SW 1271 (cell line): ENCODE measurements at regions not wholly inside any gene's neighbourhood (a gene's known extent, or its start where the extent isn't known, plus 50 kb on each side); places are given as distances from the start of the nearest gene placed in this dataset.
A peak's percentile ranks its signal among the peaks of the same experiment; 100 is the strongest.

Experiments used
- DNase-seq, 2 experiments: peaks; one replicate each; lab custom pipeline; 2025; lab: John Stamatoyannopoulos, UW

DNA sequence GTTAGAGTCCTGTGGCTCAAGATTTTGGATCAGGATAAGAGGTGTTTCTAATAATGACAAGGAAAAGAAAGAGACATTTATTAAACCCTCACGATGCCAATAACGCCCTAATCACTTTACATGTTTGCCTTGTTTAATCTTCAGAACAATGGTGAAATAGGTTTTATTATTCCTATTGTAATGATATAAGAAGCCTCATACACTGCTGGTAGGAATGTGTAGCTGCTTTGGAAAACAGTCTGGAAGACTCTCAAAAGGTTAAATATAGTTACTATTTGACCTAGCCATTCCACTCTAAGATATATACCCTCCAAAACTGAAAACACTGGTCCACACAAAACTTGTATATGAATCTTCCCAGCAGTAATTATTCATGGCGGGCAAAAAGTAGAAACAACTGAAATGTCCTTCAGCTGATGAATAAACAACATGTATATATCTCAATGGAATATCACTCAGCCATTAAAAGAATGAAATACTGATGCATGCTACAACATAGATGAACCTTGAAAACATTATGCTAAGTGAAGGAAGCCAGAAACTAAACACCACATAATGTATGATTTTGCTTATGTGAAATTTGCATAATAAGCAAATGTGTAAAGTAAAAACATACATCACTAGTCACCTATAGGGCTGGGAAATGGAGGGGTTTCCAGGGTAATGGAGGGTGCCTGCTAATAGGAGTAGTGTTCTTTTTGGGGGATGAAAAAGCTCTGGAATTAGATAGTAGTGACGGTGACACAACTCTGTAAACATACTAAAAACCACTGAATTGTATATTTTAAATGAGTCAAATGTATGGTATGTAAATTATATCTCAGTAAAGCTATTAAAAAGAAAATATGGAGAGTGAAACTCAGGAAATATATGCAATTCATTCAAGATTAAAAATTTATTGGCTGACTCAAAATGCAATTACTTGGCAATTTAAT is 76.9 kb upstream of the ANK3 start:
- DNase-seq, result no peak

DNA sequence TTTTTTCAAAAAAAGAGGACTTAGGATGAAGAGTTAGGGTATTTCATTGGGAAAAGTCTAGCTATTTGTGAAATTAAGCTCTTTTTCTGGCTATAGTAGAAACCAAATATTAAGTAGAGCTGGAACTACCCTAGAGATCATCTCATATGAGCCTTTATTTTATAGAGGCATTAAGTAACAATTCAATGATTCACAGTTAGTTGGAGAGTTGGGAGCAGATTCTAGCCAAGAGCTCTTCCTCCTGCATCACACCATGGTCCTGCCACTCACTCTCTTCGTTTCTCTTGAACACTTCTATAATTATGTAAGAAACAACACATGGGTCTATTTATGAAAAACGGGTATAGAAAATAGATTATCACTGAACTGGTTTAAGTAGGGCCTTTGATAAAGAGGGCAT is 76.1 kb upstream of the ANK3 start:
- DNase-seq, result no peak

DNA sequence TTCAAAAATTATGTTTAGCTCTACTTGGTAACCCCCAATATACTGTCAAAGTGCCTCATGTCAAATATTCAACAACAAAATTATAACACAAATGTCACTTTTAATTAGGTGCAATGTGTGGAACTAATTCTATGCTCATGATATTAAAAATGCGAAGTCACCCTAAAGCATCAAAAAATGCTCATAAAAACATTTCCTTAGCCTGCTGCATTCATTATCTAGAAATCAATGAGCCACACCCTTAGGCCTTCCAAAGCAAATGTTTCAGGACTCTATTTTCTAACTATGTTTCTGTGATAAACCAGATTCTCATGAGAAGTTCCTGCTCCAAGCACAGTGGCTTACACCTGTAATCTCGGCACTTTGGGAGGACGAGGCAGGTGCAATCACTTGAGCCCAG is 75.0 kb upstream of the ANK3 start:
- no peak for DNase-seq

DNA sequence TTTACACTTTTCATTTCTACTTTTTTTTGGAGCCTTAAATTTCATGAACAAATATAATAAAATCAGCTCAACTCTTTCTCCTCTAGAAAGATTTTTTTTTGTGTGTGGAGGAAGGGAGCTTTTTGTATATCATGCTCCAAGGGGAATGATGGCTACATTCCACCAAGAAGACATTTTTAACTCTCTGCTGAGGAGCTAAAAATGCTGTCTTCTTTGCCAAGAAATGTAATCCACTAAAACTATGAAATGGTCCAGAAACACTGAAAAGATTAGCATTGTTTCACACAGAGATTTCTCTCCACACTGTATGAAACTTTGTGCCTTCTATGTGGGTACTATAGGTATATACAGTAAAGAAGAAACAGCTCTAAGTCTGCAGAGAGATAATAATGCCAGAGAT is 74.1 kb upstream of the ANK3 start:
- no peak for DNase-seq

DNA sequence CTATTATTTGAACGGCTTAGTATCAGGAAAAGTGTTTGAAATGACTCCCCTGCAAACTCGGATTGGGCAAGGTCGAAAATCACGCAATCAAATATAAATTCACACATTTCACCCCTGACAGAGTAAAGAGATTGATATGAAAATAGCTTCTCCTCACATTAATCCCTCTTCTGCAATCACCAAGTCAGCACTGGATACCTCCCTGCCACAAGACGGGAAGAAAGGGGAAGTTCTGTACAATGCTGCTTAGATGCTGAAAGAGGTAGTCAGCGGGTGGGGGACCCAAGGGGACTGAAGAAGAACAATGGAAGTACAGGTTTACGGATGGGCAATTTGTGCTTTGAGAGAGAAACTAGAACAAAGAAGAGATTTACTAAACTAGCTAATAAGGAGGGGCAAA is 72.0 kb upstream of the ANK3 start:
- no peak for DNase-seq

DNA sequence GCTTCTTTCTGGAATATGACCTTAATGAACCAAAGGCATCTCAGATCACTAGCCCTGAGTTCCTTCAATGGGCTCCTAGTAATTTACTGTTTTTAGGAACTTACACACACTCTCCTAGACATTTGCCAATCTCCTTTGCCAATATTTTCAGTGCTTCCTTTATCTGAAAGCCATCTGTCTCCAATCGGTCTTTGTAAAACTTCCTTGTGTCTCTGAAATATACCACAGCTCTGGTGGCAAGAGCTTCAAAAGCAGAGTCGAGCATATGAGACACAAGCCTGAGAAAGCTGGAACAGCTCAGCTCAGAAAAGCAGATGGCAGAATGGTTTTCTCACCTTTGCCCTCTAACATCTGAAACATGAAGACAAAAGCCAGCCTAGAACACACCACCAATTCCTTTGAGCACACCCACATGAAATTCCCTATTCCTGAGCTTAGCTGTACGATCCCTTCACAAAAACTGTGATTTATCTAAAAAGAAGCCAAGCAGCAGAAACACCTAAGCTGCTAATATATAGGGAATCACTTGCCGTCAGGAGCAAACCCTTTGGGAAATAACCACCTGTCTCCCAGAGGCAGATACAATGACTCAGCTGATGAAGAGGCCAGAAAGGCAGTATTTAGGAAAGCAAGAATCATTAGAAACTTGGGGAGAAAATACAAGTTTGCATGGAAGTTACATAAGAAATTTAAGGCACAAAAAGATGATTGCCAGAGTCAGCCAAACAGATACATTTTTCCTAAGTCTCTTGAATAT is 70.2 kb upstream of the ANK3 start:
- no peak for DNase-seq

DNA sequence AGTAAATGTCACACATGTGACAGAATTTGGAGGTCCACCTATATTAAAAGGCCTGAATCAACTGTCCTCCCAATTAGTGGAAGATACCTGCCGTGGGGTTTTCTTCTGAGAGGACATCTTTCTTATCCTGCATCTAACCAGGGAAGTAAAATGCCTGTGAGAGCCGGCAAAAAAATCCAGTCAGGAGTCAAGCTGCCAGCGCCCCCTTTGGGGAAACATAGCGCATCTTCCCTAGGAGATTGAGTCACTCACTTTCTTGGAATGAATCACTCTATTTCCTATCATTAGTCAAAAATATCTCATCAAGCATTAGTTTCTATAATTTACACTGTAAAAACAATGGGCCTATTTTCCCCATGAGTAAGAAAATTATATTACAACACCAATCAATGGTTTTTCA is 66.4 kb upstream of the ANK3 start:
- no peak for DNase-seq

DNA sequence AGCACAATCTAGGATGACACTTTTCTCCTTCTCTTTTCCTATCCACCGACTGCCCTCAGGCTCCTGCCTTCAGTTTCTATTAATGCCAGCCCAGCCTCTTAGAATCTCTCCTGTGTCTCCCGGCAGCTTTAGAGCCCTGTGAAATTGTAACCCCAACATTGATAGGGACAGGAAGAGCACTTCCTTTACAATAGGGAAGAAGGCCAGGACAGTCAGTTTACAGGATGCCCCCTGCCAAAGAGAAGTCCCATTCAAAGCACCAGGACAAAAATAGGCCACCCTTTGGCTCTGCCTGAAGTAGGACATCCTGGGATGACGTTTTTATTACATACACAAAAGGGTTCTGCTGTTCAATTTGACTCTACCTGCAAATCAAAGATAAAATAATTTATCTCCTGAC is 64.7 kb upstream of the ANK3 start:
- no peak for DNase-seq

DNA sequence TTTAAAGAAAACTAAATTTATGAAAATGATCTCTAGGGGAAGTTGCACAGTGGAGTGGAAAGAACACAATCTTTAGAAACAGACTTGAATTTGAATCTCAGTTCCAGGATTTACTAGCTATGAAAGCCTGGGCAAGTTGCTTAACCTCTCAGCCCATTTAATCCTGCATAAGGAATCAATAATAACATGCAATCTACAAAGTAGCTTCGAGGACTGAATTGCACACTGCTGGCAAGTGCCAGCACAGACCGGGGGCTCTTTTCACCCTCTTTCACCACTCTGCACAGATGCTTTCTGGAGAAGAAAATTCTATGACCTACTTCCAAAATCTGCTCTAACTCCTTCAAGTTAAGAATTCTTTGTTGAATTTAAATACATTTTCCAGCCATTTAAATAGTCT is 63.4 kb upstream of the ANK3 start:
- DNase-seq, result no peak

DNA sequence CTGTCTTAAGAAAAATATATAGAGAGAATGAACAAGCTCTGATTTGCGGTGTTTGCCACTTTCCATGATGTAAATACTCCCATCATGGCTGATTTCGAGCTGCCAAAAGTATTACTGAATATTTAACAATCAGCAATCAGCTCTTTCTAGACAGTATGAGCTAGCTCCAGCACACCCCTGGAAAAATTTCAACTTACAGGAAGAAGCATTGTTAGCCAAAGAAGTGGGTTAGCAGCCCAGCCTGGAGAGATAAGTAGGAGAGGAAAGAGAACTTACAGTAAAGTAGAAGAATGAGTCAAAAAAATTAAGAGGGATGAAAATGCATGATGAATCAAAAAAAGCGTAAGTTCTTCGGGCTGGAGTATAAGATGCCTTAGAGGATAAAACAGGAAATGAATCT is 60.6 kb upstream of the ANK3 start:
- no peak for DNase-seq

DNA sequence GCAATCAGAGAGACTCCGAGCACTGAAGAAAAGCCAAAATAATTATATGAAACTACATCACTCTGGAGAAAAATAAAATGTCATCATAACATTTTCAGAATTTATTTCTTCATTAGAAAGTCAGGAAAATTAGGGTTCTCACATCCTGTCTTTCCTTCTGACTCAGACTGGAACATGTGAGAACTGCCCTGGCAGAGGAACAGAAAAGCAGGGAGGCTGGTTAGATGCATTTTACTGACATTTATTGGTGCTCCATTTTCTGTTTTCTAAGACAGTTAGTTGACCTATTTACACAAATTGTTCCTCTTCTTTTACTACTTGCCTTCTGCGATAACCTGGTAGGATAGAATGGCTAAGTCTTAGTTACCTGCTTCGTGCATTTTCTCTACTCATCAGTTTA is 58.6 kb upstream of the ANK3 start:
- DNase-seq, result no peak

DNA sequence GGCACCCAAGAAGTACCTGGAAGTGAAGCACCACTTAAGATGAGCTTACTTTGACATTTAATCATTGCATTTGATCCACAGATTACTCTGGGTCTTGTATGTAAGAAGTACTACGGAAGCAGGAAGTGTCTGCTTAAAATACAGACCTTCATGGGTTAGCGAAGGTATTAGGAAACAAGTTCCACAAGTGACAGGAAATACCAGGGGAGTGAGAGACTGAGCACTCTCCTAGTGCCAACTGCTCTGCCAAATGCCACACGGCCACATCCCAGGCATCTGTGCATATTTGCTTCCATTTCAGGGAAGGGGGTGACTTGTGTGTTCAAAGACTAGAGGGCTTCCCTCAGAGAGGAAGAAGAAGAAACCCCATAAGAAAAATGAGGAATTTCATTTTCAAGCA is 57.2 kb upstream of the ANK3 start:
- DNase-seq, result peak; percentile 5 to 23

DNA sequence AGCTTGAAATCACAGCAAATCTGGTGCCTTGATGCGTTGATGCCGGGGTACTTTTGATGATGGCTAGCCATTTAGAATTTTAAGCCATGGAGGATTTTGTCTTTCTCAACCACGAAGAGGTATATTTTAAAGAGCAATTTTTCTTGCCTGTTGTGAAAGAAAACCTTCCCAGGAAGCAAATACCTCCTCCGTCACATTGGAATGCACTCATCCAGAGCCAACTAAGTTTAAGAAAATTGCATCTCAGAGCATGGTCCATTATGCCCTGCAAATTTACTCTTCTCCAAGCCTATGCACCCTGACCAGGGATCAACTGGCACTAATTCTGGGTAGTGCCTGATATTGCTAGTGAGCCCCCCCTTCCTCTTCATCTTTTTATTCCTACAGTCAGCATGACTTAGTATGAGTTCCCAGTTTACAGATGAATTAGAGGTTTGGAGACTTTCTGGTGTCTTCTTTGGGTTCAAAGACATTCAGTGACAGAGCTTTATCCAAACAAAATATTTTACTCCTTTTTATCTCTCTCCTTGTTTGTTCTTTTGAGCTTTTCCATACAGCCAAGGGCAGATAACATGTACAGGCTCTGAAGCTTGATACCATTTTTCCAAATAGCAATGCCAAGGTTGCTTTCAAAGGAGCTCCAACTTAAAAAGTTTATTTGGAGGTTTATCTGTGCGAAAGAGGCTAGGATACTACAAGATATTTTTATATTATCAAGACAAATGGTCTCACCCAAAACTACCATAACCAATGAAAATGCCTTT is 56.6 kb upstream of the ANK3 start:
- DNase-seq, result no peak

DNA sequence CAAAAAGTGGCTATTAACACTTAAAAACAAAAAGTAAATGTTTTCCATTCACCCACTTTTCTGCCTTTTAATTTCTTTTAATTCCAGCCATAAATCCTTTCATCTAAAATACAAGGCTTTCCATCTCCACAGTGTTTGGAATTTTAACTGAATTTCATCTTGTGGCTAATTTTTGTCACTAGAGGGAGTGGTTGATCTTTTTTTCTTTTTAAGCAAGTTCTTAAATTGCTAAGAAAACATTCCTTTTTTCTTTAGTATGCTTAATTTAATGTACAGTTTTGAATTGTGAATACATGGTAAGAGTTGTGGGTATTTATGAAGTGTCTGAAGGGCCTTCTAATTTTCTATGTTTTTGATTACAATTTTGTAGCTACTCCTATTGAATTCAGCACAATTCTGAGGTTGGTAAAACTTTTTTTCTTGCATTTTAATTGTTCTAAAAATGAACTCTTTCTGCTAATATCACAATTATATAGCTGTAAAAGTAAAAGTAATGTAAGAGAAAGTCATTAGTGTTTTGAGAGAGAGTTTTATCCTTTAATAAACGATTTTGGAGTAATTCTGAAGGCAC is 54.9 kb upstream of the ANK3 start:
- DNase-seq, result peak; percentile 1 to 38

DNA sequence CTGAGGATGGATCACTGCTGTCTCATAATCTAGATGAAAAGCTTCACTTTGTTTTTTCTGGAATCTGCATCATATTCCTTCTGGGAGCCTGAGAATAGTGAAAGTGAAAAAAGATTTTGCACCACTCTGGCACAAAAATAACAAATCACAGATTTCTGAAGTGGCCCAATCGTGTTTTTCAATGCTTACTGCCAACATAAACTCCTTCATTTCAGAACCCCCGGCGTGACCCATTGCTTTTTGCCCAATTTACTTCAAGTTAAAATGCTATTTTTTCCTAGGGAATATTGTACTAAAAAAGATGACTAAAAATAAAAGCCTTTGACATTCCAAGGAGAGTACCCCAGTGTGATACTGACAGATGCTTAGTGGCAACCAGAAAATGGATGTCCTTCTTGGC is 53.7 kb upstream of the ANK3 start:
- DNase-seq, result no peak

DNA sequence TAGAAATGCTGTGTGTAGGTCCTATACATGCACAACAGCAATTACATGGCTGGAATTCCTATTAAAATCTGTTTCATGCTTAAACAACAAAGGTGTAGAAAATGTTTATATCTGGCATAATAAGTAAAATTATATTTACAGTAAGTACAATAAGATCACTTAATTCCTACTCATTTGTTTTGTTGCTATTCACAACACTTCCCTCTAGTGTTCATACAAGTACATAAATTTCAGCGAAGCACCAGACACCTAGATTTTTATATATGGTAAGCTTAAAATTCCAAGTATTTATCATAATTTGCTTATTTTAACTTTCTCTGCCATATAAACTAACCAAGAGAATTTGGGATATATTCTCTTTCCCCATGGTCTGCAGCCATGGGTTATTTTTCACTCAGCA is 51.8 kb upstream of the ANK3 start:
- peak in 1 of 2 experiments; percentile 33 for DNase-seq

DNA sequence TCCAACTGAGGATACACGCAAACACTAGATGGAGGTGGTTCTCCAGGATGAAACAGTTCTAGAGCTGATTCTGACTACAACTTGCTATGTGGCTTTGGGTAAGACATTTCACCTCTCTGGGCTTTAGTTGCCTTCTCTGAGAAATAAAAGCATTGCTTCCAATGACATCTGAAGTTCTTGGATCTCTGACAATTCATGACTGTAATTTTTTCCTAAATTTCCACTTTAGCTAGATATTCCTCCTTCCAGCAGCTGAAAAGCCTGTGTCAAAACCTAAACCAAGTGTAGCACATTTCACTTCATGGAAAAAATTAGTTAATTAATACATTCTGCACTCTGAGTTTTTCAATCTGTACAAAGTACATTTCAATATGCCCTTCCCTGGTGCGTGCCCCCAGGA is 50.0 kb upstream of the ANK3 start:
- no peak for DNase-seq
